K562 (cell line): ENCODE measurements at regions not wholly inside any gene's neighbourhood (a gene's known extent, or its start where the extent isn't known, plus 50 kb on each side); places are given as distances from the start of the nearest gene placed in this dataset.

ENCODE experiments used
- CXXC5 ChIP-seq: fragments of 250-450 bp; sonication (Bioruptor Pico); IDR thresholded peaks from 2 replicates; pipeline ENCODE4 v1.8.0; 2022; ENCODE audit warnings: inconsistent platforms, mild to moderate bottlenecking, moderate library complexity
- DDX20 ChIP-seq: fragments of 450-650 bp; IDR thresholded peaks from 2 replicates; pipeline ENCODE4 v1.6.1; 2016; ENCODE audit warnings: missing genetic modification characterization, low read depth, mild to moderate bottlenecking, missing compliant biosample characterization, moderate library complexity
- DMBX1 ChIP-seq: fragments of 250-450 bp; sonication (Bioruptor Pico); IDR thresholded peaks from 2 replicates; pipeline ENCODE4 v1.8.0; 2022; ENCODE audit warnings: inconsistent platforms, mild to moderate bottlenecking, moderate library complexity, borderline replicate concordance
- ELF2 ChIP-seq: fragments of 250-450 bp; sonication (Bioruptor Pico); IDR thresholded peaks from 2 replicates; pipeline ENCODE4 v1.5.0; 2021; ENCODE audit warnings: mild to moderate bottlenecking
- KLF6 ChIP-seq: fragments of 250-450 bp; sonication (Bioruptor Pico); IDR thresholded peaks from 2 replicates; pipeline ENCODE4 v1.4.0; 2020; ENCODE audit warnings: mild to moderate bottlenecking, moderate library complexity, borderline replicate concordance
- NCOR1 ChIP-seq: fragments of 450-650 bp; IDR thresholded peaks from 2 replicates; pipeline ENCODE4 v1.6.1; 2016; ENCODE audit warnings: mild to moderate bottlenecking, moderate library complexity
- NR2C1 ChIP-seq, 2 experiments: fragments of 450-650 bp; IDR thresholded peaks; 2 replicates each; pipeline ENCODE4 v1.6.1; 2017; ENCODE audit warnings: mild to moderate bottlenecking in 2 of 2, antibody characterized with exemption in 1 of 2, inconsistent platforms in 1 of 2, missing compliant biosample characterization in 1 of 2, missing genetic modification characterization in 1 of 2
- PTTG1 ChIP-seq: fragments of 450-650 bp; IDR thresholded peaks from 2 replicates; pipeline ENCODE4 v1.6.1; 2016; ENCODE audit warnings: low read depth, mild to moderate bottlenecking, missing genetic modification characterization, missing compliant biosample characterization
- SMAD4 ChIP-seq: fragments of 250-450 bp; sonication (Bioruptor Pico); conservative IDR thresholded peaks from 2 replicates; pipeline ENCODE4 v1.8.0; 2021; ENCODE audit warnings: inconsistent platforms, mild to moderate bottlenecking, moderate library complexity
- SMARCB1 ChIP-seq: IDR thresholded peaks from 2 replicates; pipeline ENCODE4 v1.6.1; 2011; ENCODE audit warnings: improper control_type of control experiment, low read depth; ENCODE audit not compliant: insufficient read length
- ZNF830 ChIP-seq: fragments of 250-450 bp; sonication (Bioruptor Pico); IDR thresholded peaks from 2 replicates; pipeline ENCODE4 v1.5.0; 2021; ENCODE audit warnings: mild to moderate bottlenecking
- TF ChIP-seq, protein P1 (sequence below), 2 experiments: fragments of 250-450 bp in 1 of 2; fragments of 450-650 bp in 1 of 2; sonication (Bioruptor Pico) in 1 of 2; IDR thresholded peaks; 2 replicates each; pipeline versions ENCODE4 v1.6.1 to v1.8.0; 2016 to 2021; ENCODE audit warnings: mild to moderate bottlenecking in 2 of 2, moderate library complexity in 2 of 2, missing compliant biosample characterization in 1 of 2, missing genetic modification characterization in 1 of 2
- TF ChIP-seq, protein P2 (sequence below), 3 experiments: fragments of 200-800 bp in 1 of 3; fragments of 250-450 bp in 1 of 3; fragments of 450-650 bp in 1 of 3; sonication (Bioruptor Pico) in 1 of 3; sonication (Bioruptor generic) in 1 of 3; formaldehyde crosslinking in 1 of 3; IDR thresholded peaks; 2 replicates each; pipeline versions ENCODE4 v1.6.1 to v1.8.0; 2016 to 2022; ENCODE audit warnings: mild to moderate bottlenecking in 2 of 3, missing genetic modification characterization in 2 of 3, missing compliant biosample characterization in 1 of 3, moderate library complexity in 1 of 3
- TF ChIP-seq, protein P3 (sequence below): fragments of 250-450 bp; sonication (Bioruptor Pico); IDR thresholded peaks from 2 replicates; pipeline ENCODE4 v1.4.0; 2020; ENCODE audit warnings: mild to moderate bottlenecking, moderate library complexity

DNA sequence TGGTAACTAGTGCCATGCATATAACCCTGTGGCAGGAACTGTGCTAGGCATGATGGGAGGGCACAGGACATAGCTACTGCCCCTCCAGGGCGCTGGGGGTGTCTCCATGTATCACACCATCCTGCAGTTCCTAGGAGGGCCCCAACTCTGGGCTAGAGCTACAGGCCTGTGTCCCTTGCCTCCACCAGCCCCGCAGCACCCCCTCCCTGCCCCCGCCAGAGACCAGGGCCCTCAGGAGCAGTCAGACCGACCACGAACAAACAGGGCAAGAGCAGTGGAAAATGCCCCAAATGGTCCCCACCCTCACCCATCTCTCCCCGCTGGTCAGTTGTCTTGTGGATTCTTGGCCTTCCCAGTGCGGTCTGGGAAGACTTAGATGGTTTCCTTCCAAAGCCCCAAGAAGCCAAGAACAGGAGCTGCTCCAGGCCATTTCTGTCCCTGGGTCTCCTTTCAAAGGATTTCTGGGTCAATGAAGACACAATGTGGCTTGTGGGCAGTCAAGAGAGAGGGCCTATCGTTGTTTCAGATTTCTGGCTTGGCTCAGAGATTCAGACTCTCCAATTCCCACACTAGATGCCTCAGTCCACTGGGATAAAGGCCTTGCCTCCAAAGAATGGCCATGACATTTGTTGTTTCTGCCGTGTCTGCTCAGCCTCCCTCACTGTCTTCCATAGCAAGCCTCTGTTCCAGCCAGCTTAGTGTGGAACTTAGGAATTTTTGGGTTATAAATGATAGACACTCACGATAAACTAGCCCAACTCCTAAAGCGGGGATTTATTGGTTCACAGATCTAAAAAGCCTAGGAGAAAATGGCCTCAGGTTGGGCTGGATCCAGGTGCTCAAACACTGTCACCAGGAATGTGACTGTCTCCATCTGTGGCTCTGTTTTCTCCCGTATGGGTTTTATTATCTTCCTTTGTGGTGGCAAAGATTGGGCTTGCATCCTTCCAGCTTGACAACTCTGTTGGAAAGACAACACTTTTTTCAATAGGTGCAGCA is 80.6 kb downstream of the LSM3 start (continued):
- TF ChIP-seq ELF2 (CRISPR knock-in tag): 0 out of 2 replicates have a peak, but pooled peaks have one; percentile 32
- 0 out of 2 replicates have a peak, but pooled peaks have one; percentile 17 for TF ChIP-seq KLF6
- TF ChIP-seq DMBX1 (CRISPR knock-in tag): peak; percentile 92
- TF ChIP-seq, protein P1, sequence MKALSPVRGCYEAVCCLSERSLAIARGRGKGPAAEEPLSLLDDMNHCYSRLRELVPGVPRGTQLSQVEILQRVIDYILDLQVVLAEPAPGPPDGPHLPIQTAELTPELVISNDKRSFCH (CRISPR knock-in tag; IDR thresholded peaks at IDR 0.05): no peak; the same call in 1 of the 2 replicates
- TF ChIP-seq, protein P1 (tag; IDR thresholded peaks at IDR 0.05): peak; percentile 53; the same call in 1 of the 2 replicates
- TF ChIP-seq NCOR1: no peak
- TF ChIP-seq SMARCB1: no peak
- TF ChIP-seq, protein P2, sequence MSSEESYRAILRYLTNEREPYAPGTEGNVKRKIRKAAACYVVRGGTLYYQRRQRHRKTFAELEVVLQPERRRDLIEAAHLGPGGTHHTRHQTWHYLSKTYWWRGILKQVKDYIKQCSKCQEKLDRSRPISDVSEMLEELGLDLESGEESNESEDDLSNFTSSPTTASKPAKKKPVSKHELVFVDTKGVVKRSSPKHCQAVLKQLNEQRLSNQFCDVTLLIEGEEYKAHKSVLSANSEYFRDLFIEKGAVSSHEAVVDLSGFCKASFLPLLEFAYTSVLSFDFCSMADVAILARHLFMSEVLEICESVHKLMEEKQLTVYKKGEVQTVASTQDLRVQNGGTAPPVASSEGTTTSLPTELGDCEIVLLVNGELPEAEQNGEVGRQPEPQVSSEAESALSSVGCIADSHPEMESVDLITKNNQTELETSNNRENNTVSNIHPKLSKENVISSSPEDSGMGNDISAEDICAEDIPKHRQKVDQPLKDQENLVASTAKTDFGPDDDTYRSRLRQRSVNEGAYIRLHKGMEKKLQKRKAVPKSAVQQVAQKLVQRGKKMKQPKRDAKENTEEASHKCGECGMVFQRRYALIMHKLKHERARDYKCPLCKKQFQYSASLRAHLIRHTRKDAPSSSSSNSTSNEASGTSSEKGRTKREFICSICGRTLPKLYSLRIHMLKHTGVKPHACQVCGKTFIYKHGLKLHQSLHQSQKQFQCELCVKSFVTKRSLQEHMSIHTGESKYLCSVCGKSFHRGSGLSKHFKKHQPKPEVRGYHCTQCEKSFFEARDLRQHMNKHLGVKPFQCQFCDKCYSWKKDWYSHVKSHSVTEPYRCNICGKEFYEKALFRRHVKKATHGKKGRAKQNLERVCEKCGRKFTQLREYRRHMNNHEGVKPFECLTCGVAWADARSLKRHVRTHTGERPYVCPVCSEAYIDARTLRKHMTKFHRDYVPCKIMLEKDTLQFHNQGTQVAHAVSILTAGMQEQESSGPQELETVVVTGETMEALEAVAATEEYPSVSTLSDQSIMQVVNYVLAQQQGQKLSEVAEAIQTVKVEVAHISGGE (CRISPR knock-in tag; IDR thresholded peaks at IDR 0.05): 0 out of 6 replicates have a peak, but pooled peaks of 1 of the 3 experiments have one; percentile 10
- no peak for TF ChIP-seq ZNF830 (CRISPR knock-in tag)
- TF ChIP-seq CXXC5 (CRISPR knock-in tag): peak; percentile 58
- TF ChIP-seq, protein P3, sequence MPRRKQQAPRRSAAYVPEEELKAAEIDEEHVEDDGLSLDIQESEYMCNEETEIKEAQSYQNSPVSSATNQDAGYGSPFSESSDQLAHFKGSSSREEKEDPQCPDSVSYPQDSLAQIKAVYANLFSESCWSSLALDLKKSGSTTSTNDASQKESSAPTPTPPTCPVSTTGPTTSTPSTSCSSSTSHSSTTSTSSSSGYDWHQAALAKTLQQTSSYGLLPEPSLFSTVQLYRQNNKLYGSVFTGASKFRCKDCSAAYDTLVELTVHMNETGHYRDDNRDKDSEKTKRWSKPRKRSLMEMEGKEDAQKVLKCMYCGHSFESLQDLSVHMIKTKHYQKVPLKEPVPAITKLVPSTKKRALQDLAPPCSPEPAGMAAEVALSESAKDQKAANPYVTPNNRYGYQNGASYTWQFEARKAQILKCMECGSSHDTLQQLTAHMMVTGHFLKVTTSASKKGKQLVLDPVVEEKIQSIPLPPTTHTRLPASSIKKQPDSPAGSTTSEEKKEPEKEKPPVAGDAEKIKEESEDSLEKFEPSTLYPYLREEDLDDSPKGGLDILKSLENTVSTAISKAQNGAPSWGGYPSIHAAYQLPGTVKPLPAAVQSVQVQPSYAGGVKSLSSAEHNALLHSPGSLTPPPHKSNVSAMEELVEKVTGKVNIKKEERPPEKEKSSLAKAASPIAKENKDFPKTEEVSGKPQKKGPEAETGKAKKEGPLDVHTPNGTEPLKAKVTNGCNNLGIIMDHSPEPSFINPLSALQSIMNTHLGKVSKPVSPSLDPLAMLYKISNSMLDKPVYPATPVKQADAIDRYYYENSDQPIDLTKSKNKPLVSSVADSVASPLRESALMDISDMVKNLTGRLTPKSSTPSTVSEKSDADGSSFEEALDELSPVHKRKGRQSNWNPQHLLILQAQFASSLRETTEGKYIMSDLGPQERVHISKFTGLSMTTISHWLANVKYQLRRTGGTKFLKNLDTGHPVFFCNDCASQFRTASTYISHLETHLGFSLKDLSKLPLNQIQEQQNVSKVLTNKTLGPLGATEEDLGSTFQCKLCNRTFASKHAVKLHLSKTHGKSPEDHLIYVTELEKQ: peak; percentile 77; the same call in 1 of the 2 replicates
- no peak for TF ChIP-seq NR2C1 (IDR thresholded peaks at IDR 0.05)
- TF ChIP-seq NR2C1 (tag; IDR thresholded peaks at IDR 0.05): 0 out of 2 replicates have a peak, but pooled peaks have one; percentile 12
- peak; percentile 65; the same call in 1 of the 2 replicates for TF ChIP-seq SMAD4 (CRISPR knock-in tag)
- peak; percentile 53; the same call in 1 of the 2 replicates for TF ChIP-seq PTTG1
- peak; percentile 47; the same call in 1 of the 2 replicates for TF ChIP-seq DDX20 (tag)
